ENCODE measurements at regions not wholly inside any gene's neighbourhood (a gene's known extent, or its start where the extent isn't known, plus 50 kb on each side); places are given as distances from the start of the nearest gene placed in this dataset.
"Not testable (repeated sequence)": the region's sequence is repeated elsewhere in the genome, so short reads cannot be mapped to it uniquely, and the experiment has no call there.

GRCh38 chr14:83713732-83714131 is 1816.2 kb upstream of the FLRT2 start:
- Histone ChIP-seq H3K36me3 (ENCODE audit: control insufficient read depth in 1 of 2, insufficient read depth in 2 of 2, low read length in 2 of 2) (no peaks in the 10 kb centered on the region), H3K4me3 (ENCODE audit: low read depth in 1 of 2, low read length in 2 of 2) (no peak overlapping the region), H3K27me3 (ENCODE audit: low read depth, low read length) (no peaks in the 10 kb centered on the region), H3K4me1 (ENCODE audit: control insufficient read depth in 1 of 2, insufficient read depth in 2 of 2, low read length in 2 of 2) (no peaks in the 10 kb centered on the region), H3K9me3 (ENCODE audit: control insufficient read depth in 1 of 2, low read length in 2 of 2) (peaks cover 0 to 4% of the 10 kb centered on the region in 2 donors), H3K27ac (ENCODE audit: low read length) (no peak overlapping the region)

- no peak overlapping the region for H3K4me3 ChIP-seq (ENCODE audit: low read depth in 1 of 2, low read length in 2 of 2)
- H3K4me1 ChIP-seq (ENCODE audit: control insufficient read depth in 1 of 2, insufficient read depth in 2 of 2, low read length in 2 of 2), result no peaks in the 10 kb centered on the region
- H3K9me3 ChIP-seq (ENCODE audit: control insufficient read depth in 1 of 2, low read length in 2 of 2), result peaks cover 0 to 4% of the 10 kb centered on the region in 2 donors
- no peak overlapping the region for H3K27ac ChIP-seq (ENCODE audit: low read length)
- H3K27me3 ChIP-seq (ENCODE audit: low read depth, low read length), result no peaks in the 10 kb centered on the region
- H3K36me3 ChIP-seq (ENCODE audit: control insufficient read depth in 1 of 2, insufficient read depth in 2 of 2, low read length in 2 of 2), result no peaks in the 10 kb centered on the region
These were observed 1815.8 kb upstream of the FLRT2 start for GRCh38 chr14:83714151-83714550.

- not testable (repeated sequence) for H3K4me3 ChIP-seq (ENCODE audit: low read depth in 1 of 2, low read length in 2 of 2); H3K36me3 ChIP-seq (ENCODE audit: control insufficient read depth in 1 of 2, insufficient read depth in 2 of 2, low read length in 2 of 2); H3K4me1 ChIP-seq (ENCODE audit: control insufficient read depth in 1 of 2, insufficient read depth in 2 of 2, low read length in 2 of 2); H3K27me3 ChIP-seq (ENCODE audit: low read depth, low read length); H3K27ac ChIP-seq (ENCODE audit: low read length); H3K9me3 ChIP-seq (ENCODE audit: control insufficient read depth in 1 of 2, low read length in 2 of 2)
These were observed 1810.5 kb upstream of the FLRT2 start for GRCh38 chr14:83719435-83719834.

GRCh38 chr14:83733670-83734069 is 1796.3 kb upstream of the FLRT2 start:
- Histone ChIP-seq H3K27ac (ENCODE audit: low read length) (no peak overlapping the region), H3K9me3 (ENCODE audit: control insufficient read depth in 1 of 2, low read length in 2 of 2) (no peaks in the 10 kb centered on the region), H3K4me3 (ENCODE audit: low read depth in 1 of 2, low read length in 2 of 2) (no peak overlapping the region), H3K27me3 (ENCODE audit: low read depth, low read length) (no peaks in the 10 kb centered on the region), H3K4me1 (ENCODE audit: control insufficient read depth in 1 of 2, insufficient read depth in 2 of 2, low read length in 2 of 2) (no peaks in the 10 kb centered on the region), H3K36me3 (ENCODE audit: control insufficient read depth in 1 of 2, insufficient read depth in 2 of 2, low read length in 2 of 2) (no peaks in the 10 kb centered on the region)

- Histone ChIP-seq H3K27ac (ENCODE audit: low read length) (no peak overlapping the region), H3K4me3 (ENCODE audit: low read depth in 1 of 2, low read length in 2 of 2) (no peak overlapping the region), H3K36me3 (ENCODE audit: control insufficient read depth in 1 of 2, insufficient read depth in 2 of 2, low read length in 2 of 2) (no peaks in the 10 kb centered on the region), H3K9me3 (ENCODE audit: control insufficient read depth in 1 of 2, low read length in 2 of 2) (no peaks in the 10 kb centered on the region), H3K4me1 (ENCODE audit: control insufficient read depth in 1 of 2, insufficient read depth in 2 of 2, low read length in 2 of 2) (no peaks in the 10 kb centered on the region), H3K27me3 (ENCODE audit: low read depth, low read length) (no peaks in the 10 kb centered on the region)
These were observed 1795.5 kb upstream of the FLRT2 start for GRCh38 chr14:83734431-83734830.

- no peaks in the 10 kb centered on the region for H3K4me1 ChIP-seq (ENCODE audit: control insufficient read depth in 1 of 2, insufficient read depth in 2 of 2, low read length in 2 of 2)
- no peaks in the 10 kb centered on the region for H3K36me3 ChIP-seq (ENCODE audit: control insufficient read depth in 1 of 2, insufficient read depth in 2 of 2, low read length in 2 of 2)
- no peak overlapping the region for H3K27ac ChIP-seq (ENCODE audit: low read length)
- H3K4me3 ChIP-seq (ENCODE audit: low read depth in 1 of 2, low read length in 2 of 2), result no peak overlapping the region
- H3K27me3 ChIP-seq (ENCODE audit: low read depth, low read length), result no peaks in the 10 kb centered on the region
- H3K9me3 ChIP-seq (ENCODE audit: control insufficient read depth in 1 of 2, low read length in 2 of 2), result no peaks in the 10 kb centered on the region
These were observed 1788.7 kb upstream of the FLRT2 start for GRCh38 chr14:83741269-83741668.

- Histone ChIP-seq H3K27me3 (ENCODE audit: low read depth, low read length) (no peaks in the 10 kb centered on the region), H3K27ac (ENCODE audit: low read length) (no peak overlapping the region), H3K9me3 (ENCODE audit: control insufficient read depth in 1 of 2, low read length in 2 of 2) (no peaks in the 10 kb centered on the region), H3K4me1 (ENCODE audit: control insufficient read depth in 1 of 2, insufficient read depth in 2 of 2, low read length in 2 of 2) (no peaks in the 10 kb centered on the region), H3K36me3 (ENCODE audit: control insufficient read depth in 1 of 2, insufficient read depth in 2 of 2, low read length in 2 of 2) (no peaks in the 10 kb centered on the region), H3K4me3 (ENCODE audit: low read depth in 1 of 2, low read length in 2 of 2) (no peak overlapping the region)
These were observed 1785.7 kb upstream of the FLRT2 start for GRCh38 chr14:83744224-83744623.

GRCh38 chr14:83744891-83745290 is 1785.1 kb upstream of the FLRT2 start:
- no peaks in the 10 kb centered on the region for H3K27me3 ChIP-seq (ENCODE audit: low read depth, low read length)
- H3K36me3 ChIP-seq (ENCODE audit: control insufficient read depth in 1 of 2, insufficient read depth in 2 of 2, low read length in 2 of 2), result no peaks in the 10 kb centered on the region
- no peak overlapping the region for H3K4me3 ChIP-seq (ENCODE audit: low read depth in 1 of 2, low read length in 2 of 2)
- no peaks in the 10 kb centered on the region for H3K4me1 ChIP-seq (ENCODE audit: control insufficient read depth in 1 of 2, insufficient read depth in 2 of 2, low read length in 2 of 2)
- H3K9me3 ChIP-seq (ENCODE audit: control insufficient read depth in 1 of 2, low read length in 2 of 2), result no peaks in the 10 kb centered on the region
- H3K27ac ChIP-seq (ENCODE audit: low read length), result no peak overlapping the region

- Histone ChIP-seq H3K9me3 (ENCODE audit: control insufficient read depth in 1 of 2, low read length in 2 of 2) (no peaks in the 10 kb centered on the region), H3K27me3 (ENCODE audit: low read depth, low read length) (no peaks in the 10 kb centered on the region), H3K4me3 (ENCODE audit: low read depth in 1 of 2, low read length in 2 of 2) (no peak overlapping the region), H3K4me1 (ENCODE audit: control insufficient read depth in 1 of 2, insufficient read depth in 2 of 2, low read length in 2 of 2) (no peaks in the 10 kb centered on the region), H3K36me3 (ENCODE audit: control insufficient read depth in 1 of 2, insufficient read depth in 2 of 2, low read length in 2 of 2) (no peaks in the 10 kb centered on the region), H3K27ac (ENCODE audit: low read length) (no peak overlapping the region)
These were observed 1783.6 kb upstream of the FLRT2 start for GRCh38 chr14:83746336-83746735.

- Histone ChIP-seq H3K27me3 (ENCODE audit: low read depth, low read length) (no peaks in the 10 kb centered on the region), H3K27ac (ENCODE audit: low read length) (no peak overlapping the region), H3K36me3 (ENCODE audit: control insufficient read depth in 1 of 2, insufficient read depth in 2 of 2, low read length in 2 of 2) (no peaks in the 10 kb centered on the region), H3K4me3 (ENCODE audit: low read depth in 1 of 2, low read length in 2 of 2) (no peak overlapping the region), H3K9me3 (ENCODE audit: control insufficient read depth in 1 of 2, low read length in 2 of 2) (no peaks in the 10 kb centered on the region), H3K4me1 (ENCODE audit: control insufficient read depth in 1 of 2, insufficient read depth in 2 of 2, low read length in 2 of 2) (no peaks in the 10 kb centered on the region)
These were observed 1772.0 kb upstream of the FLRT2 start for GRCh38 chr14:83757916-83758315.

GRCh38 chr14:83764656-83765599 is 1765.0 kb upstream of the FLRT2 start:
- Histone ChIP-seq H3K9me3 (ENCODE audit: control insufficient read depth in 1 of 2, low read length in 2 of 2) (peaks cover 0 to 4% of the 10 kb centered on the region in 2 donors), H3K4me3 (ENCODE audit: low read depth in 1 of 2, low read length in 2 of 2) (no peak overlapping the region), H3K36me3 (ENCODE audit: control insufficient read depth in 1 of 2, insufficient read depth in 2 of 2, low read length in 2 of 2) (no peaks in the 10 kb centered on the region), H3K27me3 (ENCODE audit: low read depth, low read length) (no peaks in the 10 kb centered on the region), H3K4me1 (ENCODE audit: control insufficient read depth in 1 of 2, insufficient read depth in 2 of 2, low read length in 2 of 2) (no peaks in the 10 kb centered on the region), H3K27ac (ENCODE audit: low read length) (no peak overlapping the region)

GRCh38 chr14:83777516-83777915 is 1752.4 kb upstream of the FLRT2 start:
- no peaks in the 10 kb centered on the region for H3K36me3 ChIP-seq (ENCODE audit: control insufficient read depth in 1 of 2, insufficient read depth in 2 of 2, low read length in 2 of 2)
- no peak overlapping the region for H3K4me3 ChIP-seq (ENCODE audit: low read depth in 1 of 2, low read length in 2 of 2)
- H3K27ac ChIP-seq (ENCODE audit: low read length), result no peak overlapping the region
- H3K4me1 ChIP-seq (ENCODE audit: control insufficient read depth in 1 of 2, insufficient read depth in 2 of 2, low read length in 2 of 2), result no peaks in the 10 kb centered on the region
- H3K9me3 ChIP-seq (ENCODE audit: control insufficient read depth in 1 of 2, low read length in 2 of 2), result no peaks in the 10 kb centered on the region
- H3K27me3 ChIP-seq (ENCODE audit: low read depth, low read length), result no peaks in the 10 kb centered on the region
